WTC11 (cell line): ENCODE measurements at regions not wholly inside any gene's neighbourhood (a gene's known extent, or its start where the extent isn't known, plus 50 kb on each side); places are given as distances from the start of the nearest gene placed in this dataset.

Source experiments
- ARID4B ChIP-seq: sonication (generic); formaldehyde crosslinking; IDR thresholded peaks from 2 replicates; pipeline ENCODE4 v1.8.0; 2023; ENCODE audit warnings: missing genetic modification reagents, mild to moderate bottlenecking, borderline replicate concordance
- CREB1 ChIP-seq: sonication (generic); formaldehyde crosslinking; IDR thresholded peaks from 2 replicates; pipeline ENCODE4 v1.8.0; 2023; ENCODE audit warnings: mild to moderate bottlenecking, missing genetic modification reagents
- CREM ChIP-seq: sonication (generic); formaldehyde crosslinking; IDR thresholded peaks from 2 replicates; pipeline ENCODE4 v1.8.1; 2022; ENCODE audit warnings: mild to moderate bottlenecking, missing genetic modification reagents, moderate library complexity
- CTCF ChIP-seq: fragments of 200-600 bp; IDR thresholded peaks from 2 replicates; pipeline ENCODE4 v1.8.0; 2022; ENCODE audit warnings: antibody characterized with exemption
- ESRRA ChIP-seq: sonication (generic); formaldehyde crosslinking; IDR thresholded peaks from 2 replicates; pipeline ENCODE4 v1.8.1; 2022; ENCODE audit warnings: mild to moderate bottlenecking, missing genetic modification reagents, borderline replicate concordance
- JUN ChIP-seq: sonication (generic); formaldehyde crosslinking; IDR thresholded peaks from 2 replicates; pipeline ENCODE4 v1.8.0; 2023; ENCODE audit warnings: mild to moderate bottlenecking, missing genetic modification reagents
- MAX ChIP-seq: sonication (generic); formaldehyde crosslinking; IDR thresholded peaks from 2 replicates; pipeline ENCODE4 v1.8.0; 2022; ENCODE audit warnings: mild to moderate bottlenecking, missing genetic modification reagents
- PREB ChIP-seq: sonication (generic); formaldehyde crosslinking; IDR thresholded peaks from 2 replicates; pipeline ENCODE4 v1.8.1; 2022; ENCODE audit warnings: mild to moderate bottlenecking, missing genetic modification reagents, moderate library complexity, borderline replicate concordance
- ZMAT4 ChIP-seq: fragments of 250-450 bp; sonication (Bioruptor Pico); IDR thresholded peaks from 2 replicates; pipeline ENCODE4 v1.9.0; 2021; ENCODE audit warnings: mild to moderate bottlenecking
- TF ChIP-seq, protein P1 (sequence below): sonication (generic); formaldehyde crosslinking; IDR thresholded peaks from 2 replicates; pipeline ENCODE4 v1.8.0; 2022; ENCODE audit warnings: mild to moderate bottlenecking, missing genetic modification reagents
- TF ChIP-seq, protein P2 (sequence below): sonication (generic); formaldehyde crosslinking; IDR thresholded peaks from 2 replicates; pipeline ENCODE4 v1.8.1; 2023; ENCODE audit warnings: mild to moderate bottlenecking, missing genetic modification reagents, borderline replicate concordance
- TF ChIP-seq, protein P3 (sequence below): fragments of 250-450 bp; sonication (Bioruptor Pico); IDR thresholded peaks from 2 replicates; pipeline ENCODE4 v1.9.0; 2021; ENCODE audit warnings: mild to moderate bottlenecking

GRCh38 chr18:28946471-28946870, 769.5 kb upstream of the CDH2 start:
- TF ChIP-seq, protein P1, sequence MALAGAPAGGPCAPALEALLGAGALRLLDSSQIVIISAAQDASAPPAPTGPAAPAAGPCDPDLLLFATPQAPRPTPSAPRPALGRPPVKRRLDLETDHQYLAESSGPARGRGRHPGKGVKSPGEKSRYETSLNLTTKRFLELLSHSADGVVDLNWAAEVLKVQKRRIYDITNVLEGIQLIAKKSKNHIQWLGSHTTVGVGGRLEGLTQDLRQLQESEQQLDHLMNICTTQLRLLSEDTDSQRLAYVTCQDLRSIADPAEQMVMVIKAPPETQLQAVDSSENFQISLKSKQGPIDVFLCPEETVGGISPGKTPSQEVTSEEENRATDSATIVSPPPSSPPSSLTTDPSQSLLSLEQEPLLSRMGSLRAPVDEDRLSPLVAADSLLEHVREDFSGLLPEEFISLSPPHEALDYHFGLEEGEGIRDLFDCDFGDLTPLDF (CRISPR knock-in tag) = no peak
- TF ChIP-seq, protein P2, sequence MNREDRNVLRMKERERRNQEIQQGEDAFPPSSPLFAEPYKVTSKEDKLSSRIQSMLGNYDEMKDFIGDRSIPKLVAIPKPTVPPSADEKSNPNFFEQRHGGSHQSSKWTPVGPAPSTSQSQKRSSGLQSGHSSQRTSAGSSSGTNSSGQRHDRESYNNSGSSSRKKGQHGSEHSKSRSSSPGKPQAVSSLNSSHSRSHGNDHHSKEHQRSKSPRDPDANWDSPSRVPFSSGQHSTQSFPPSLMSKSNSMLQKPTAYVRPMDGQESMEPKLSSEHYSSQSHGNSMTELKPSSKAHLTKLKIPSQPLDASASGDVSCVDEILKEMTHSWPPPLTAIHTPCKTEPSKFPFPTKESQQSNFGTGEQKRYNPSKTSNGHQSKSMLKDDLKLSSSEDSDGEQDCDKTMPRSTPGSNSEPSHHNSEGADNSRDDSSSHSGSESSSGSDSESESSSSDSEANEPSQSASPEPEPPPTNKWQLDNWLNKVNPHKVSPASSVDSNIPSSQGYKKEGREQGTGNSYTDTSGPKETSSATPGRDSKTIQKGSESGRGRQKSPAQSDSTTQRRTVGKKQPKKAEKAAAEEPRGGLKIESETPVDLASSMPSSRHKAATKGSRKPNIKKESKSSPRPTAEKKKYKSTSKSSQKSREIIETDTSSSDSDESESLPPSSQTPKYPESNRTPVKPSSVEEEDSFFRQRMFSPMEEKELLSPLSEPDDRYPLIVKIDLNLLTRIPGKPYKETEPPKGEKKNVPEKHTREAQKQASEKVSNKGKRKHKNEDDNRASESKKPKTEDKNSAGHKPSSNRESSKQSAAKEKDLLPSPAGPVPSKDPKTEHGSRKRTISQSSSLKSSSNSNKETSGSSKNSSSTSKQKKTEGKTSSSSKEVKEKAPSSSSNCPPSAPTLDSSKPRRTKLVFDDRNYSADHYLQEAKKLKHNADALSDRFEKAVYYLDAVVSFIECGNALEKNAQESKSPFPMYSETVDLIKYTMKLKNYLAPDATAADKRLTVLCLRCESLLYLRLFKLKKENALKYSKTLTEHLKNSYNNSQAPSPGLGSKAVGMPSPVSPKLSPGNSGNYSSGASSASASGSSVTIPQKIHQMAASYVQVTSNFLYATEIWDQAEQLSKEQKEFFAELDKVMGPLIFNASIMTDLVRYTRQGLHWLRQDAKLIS (CRISPR knock-in tag) = no peak
- no peak for TF ChIP-seq JUN (CRISPR knock-in tag)
- no peak for TF ChIP-seq CREB1 (CRISPR knock-in tag)
- TF ChIP-seq ZMAT4 (CRISPR knock-in tag) = no peak
- TF ChIP-seq CTCF = no peak
- TF ChIP-seq ESRRA = no peak
- no peak for TF ChIP-seq MAX (CRISPR knock-in tag)
- TF ChIP-seq, protein P3, sequence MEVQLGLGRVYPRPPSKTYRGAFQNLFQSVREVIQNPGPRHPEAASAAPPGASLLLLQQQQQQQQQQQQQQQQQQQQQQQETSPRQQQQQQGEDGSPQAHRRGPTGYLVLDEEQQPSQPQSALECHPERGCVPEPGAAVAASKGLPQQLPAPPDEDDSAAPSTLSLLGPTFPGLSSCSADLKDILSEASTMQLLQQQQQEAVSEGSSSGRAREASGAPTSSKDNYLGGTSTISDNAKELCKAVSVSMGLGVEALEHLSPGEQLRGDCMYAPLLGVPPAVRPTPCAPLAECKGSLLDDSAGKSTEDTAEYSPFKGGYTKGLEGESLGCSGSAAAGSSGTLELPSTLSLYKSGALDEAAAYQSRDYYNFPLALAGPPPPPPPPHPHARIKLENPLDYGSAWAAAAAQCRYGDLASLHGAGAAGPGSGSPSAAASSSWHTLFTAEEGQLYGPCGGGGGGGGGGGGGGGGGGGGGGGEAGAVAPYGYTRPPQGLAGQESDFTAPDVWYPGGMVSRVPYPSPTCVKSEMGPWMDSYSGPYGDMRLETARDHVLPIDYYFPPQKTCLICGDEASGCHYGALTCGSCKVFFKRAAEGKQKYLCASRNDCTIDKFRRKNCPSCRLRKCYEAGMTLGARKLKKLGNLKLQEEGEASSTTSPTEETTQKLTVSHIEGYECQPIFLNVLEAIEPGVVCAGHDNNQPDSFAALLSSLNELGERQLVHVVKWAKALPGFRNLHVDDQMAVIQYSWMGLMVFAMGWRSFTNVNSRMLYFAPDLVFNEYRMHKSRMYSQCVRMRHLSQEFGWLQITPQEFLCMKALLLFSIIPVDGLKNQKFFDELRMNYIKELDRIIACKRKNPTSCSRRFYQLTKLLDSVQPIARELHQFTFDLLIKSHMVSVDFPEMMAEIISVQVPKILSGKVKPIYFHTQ = no peak
- no peak for TF ChIP-seq PREB (CRISPR knock-in tag)
- TF ChIP-seq ARID4B (CRISPR knock-in tag) = no peak
- TF ChIP-seq CREM (CRISPR knock-in tag) = no peak
